Hematopoietic multipotent progenitor cell (in vitro differentiated cells): ENCODE measurements at regions not wholly inside any gene's neighbourhood (a gene's known extent, or its start where the extent isn't known, plus 50 kb on each side); places are given as distances from the start of the nearest gene placed in this dataset.

ENCODE experiments used
- DNase-seq, 3 donors: peaks; one replicate each; pipeline ENCODE4 v3.0.0-alpha.2; 2011 to 2015; ENCODE audit warnings: low read depth in 2 of 3, low spot score in 2 of 3

DNA sequence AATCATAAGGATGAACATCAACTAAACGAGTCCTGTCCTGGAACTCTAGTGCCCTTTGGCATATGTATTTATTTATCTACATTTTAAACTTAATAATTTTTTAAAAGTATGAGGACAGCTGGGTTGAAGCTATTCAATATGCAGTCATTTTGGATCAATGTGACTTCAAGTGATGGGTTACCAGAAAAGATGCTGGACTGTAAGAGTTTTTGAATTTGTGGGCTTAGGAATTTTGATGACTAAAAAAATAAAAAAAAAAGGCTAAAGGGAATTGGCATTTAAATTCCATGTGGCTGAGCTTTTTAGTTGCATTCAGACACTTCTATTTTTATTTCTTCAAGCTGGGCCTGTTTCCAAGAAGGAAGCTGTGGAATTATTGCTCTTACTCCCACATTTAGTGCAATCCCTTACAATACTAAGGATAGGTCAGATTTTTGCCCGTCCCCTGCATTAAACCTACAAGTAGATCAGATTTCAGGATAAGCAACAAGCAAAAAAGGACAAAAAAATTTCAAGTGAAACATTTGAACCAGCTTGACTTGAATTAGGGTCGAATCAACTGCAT is 704.2 kb upstream of the CITED2 start:
- DNase-seq, result no peak

DNA sequence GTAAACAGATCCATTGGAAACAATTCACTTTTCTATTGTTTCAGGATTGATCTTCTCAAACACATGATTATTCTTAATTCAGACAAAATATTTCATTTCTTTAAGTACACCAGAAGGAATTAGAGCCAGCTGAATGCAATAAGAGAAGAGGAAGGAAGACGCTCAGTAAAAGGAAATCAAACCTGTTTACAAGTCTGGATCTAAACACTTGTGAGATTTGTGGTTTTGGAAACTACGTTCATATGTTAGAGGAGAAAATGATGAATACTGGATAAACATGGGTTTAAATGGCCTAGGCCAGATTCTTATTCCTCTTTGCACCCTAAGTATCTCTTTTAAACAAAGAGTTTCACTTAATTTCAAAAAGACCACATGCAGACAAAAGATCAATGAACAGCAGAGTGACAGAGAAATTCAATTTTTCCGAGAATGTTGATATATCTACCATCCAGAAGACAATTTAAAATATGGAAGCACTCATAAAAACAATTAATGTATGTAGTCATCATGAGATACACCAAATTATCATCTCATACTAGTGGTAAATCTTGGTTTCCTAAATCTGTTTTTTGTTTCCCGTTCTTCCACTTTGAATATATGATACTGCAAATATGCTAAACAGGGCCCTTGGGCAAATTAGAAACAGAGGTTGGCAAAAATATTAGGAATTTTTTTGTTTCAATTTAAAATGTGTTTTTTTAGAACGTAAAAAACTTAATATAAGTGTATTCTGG is 703.5 kb upstream of the CITED2 start:
- no peak for DNase-seq

DNA sequence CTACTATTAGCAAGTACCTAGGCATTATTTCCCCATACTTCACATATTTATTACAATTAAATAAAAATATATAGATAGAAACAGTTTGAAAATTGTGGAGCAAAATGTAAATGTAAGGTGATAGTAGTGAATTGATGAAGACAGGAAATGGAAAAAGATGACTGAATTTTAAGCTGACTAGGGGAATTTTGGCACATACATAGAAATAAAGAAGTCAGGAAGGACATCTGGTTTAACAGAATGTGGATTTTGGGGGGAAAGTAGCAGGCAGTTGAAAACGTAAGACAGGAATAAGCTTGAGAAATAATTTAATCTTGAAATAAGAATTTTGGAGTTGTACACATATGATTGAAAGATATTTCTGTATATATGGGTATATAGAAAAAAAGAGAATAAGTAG is 701.7 kb upstream of the CITED2 start:
- DNase-seq, result no peak

DNA sequence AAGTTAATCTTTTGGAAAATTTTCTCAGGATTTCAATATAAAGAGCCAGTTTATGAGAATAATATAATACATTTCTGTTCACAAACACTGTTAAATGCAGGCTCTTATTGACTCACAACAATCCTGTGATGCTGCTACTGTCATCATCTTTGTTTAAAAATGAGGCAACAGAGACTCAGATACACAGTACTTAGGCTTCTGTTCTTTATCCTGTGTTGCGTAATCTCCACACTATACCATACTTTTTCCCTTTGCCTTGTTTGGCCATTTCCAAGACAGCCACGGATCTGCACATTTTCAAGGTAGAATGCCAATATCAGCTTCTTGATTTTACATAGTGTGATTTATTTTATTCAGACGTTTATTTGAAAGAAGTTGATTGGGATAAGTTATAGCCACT is 699.0 kb upstream of the CITED2 start:
- no peak for DNase-seq

DNA sequence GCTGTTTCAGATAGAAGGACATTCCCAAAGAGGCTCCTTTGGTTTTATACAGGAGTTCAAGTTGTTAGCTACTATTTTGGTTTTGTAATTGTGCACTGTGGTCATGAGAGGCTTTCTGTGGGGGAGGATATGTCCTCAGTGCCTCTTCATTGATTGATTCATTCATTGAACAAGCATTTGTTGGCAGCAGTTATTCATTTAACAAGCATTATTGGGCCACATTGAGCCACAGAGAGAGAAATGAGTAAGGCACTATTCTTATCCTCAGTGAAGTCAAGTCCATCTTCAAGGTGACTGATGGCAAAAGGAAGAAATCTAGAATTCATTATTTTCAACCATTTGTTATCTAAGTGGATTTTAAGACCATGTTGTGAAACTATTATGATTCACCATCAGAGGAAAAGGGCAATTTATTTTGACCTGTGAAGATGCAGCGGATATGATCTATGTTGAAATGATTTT is 697.2 kb upstream of the CITED2 start:
- no peak for DNase-seq

DNA sequence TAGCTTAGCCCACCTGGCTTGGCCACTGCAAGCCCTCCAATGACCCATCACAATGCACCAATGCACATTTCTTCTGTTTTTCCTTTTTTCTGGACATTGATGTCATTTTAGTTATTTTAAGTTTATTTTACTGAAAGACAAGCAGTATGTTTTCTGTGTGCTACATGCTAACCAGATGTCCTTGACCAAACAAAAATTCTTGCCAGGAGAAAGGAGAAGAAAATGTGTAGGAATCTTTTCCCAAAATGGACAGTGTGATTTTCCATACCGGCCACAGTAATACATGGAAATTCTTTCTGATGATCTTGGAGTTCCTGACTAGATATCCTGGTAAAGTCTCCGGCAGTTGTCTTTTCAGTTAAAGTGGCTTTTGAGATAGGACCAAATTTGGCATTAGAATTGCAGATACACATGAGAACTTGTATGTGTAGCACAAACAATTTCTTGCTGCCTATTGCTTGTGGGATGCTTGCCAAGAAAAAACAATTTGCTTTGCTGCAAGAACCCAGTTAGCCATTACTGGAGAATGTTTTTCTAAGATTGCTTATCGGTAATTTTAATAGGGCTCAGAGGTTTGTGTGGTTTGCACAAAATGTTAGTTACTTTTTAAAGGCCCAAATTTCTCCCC is 696.5 kb upstream of the CITED2 start:
- DNase-seq, result no peak

DNA sequence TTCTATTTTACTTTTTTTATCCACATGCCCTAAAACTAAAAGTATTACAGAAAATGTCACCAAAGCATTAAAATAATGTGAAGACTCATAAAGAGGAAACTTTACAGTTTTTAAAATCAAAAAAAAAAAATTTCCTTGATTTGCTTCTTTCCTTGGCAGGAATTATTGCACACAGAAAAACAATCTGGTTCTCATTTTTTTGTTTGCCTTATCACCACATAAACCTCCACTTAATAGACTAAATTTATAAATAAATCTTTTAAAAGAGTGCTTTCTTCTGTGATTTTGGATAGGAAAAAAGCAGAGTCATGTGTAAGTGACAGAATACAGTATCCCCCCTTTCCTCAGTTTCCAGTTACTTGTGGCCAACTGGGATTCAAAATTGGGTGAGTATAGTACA is 695.1 kb upstream of the CITED2 start:
- DNase-seq, result no peak

DNA sequence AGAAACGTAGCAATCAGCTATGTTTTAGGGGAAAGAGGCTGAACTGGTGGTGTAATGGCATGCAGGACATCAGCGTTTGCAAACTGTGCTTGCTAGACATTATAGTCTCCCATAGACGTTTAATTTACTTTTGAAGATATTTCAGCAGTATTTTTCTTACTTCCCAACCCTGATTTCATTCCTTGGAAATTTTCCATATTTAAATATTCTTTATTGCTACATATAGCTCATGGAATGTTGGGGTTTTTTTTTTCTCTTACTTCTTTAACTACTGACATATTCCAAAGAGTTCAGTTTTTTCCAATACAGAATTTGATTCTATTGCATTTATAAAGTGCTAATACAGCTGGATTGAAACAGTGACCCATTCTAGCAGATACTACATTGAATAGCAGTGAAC is 694.4 kb upstream of the CITED2 start:
- DNase-seq, result no peak

DNA sequence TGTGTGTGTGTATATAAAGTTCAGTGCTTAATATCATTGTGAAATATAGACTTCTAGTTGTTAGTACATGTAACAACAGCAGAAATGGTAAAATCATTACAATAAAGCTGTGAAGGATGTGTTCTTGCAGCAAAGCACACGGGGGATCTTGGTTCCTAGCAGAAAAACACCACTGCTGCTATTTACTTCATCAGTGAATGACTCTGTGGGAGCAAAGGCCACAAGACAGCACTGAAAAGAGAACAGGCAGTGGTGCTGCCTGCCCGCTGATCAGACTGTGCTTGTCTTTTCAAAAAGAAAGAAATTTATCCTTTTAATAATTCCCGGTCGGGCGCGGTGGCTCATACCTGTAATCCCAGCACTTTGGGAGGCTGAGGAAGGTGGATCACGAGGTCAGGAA is 689.9 kb upstream of the CITED2 start:
- no peak for DNase-seq

DNA sequence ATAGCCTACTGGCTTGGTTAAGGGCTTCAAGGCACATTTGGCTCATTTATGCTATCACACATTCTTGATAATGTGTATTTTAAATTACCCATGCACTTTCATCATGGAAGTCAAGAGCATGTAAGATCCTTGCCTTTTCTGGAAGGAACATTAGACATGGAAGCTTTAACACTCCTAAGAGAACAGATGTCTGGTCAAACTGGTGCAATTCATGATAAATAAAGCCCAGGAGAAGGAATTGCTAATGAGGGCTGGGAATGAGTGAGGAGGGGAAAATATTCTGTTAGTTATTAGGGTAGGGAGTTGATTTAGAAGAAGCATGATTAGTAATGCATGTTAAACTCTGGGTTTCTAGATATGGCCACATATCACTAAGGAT is 688.6 kb upstream of the CITED2 start:
- DNase-seq, result no peak

DNA sequence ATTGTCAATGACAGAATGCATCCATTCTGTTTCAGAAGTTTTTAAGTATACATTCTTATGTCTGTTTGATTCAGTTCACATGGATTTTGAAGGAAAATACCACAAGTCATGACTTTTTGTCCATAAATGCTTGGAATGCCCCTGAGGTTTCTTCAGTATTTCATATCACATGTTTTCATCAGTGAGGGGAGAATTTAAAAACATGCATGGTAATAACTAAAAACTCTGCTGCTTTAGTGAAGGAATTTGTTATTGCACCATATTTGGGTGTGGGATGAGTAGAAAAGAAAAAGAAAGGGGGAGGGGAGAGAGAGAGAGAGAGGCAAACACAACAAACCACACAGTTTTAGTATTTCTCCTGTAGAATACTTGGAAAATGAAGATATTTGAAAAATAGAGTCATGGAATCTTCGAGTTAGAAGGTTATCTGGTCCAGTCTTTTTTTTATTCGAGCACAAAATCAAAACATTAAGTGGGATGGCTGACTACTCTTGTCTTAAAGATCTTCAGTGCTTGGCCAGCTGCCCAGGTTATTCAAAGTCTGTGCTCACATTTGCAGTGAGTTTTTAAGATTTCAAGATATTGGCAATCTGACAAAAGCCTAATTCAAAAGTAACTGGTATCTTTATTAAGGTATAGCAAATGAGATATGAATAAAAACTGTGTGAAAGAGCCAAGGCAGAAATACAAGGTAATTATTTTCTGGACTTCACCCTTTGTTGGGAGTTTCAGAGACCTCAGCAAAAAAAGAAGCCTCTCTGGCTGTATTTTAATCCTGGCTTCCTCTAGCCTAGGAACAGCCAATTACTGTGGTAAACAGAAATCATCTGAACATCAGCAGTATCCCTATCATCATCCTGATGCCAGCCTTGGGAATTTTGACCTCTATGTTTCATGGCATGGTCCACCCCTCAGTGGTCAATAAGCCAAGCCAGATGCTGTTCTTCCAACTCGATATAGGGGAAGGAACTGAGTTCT is 687.9 kb upstream of the CITED2 start:
- DNase-seq, result no peak

DNA sequence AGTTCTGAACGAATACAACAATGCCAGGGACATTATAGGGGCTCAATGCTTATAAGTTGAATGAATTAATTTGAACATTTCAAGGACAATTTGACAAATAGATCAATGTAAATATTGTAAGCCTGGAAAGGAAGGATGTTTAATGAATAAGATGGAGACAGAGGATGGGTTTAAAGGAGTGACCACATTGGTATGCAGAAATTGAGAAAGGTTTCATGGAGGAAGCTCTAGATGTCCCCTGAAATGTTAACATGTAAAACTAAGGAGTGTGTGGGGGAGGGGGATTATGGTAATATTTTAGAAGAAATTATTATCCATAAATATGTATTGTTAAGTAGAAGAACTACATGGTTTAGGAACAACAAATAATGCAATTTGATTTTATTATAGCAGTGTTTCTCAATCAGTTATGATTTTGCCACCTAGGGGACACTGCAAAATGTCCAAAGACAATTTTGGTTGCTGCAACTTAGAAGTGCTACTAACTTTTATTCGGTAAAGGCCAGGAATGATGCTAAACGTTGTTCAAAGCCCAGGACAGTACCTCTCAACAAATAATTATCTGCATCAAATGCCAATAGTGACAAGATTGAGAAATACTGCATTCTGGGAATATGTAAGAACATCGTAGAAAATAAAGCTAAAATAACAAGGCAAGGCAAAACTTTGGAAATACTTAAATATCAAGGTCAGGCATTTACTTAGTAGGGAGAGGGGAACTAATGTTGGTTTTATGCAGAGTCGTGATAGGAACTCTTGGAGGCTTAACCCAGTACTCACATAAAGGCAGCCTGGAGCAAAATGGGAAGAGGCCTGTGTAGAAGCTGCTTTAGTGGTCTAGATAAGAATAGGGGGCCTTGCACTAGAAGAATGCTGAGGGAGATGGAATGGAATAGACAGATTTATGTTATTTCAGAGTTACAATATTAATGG is 686.9 kb upstream of the CITED2 start:
- DNase-seq, result no peak

DNA sequence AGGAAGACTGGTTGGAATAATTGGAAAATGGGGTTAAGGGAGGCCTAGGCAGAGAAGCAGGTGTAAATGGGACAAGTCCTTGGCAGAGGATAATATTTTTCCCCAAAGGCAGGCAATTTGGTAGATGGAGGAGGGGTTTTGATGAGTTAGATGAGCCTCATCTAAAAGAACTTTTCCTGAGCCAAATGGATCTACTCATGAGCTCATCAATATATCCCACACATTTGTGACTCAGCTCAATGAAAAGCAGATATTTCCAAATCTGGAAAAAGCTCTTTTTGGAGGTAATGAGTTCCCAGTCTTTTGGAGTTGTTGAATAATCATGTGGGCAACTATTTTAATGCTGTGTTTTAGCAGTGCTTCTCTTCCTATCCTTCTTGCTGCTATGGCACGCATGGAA is 685.5 kb upstream of the CITED2 start:
- DNase-seq, result no peak

DNA sequence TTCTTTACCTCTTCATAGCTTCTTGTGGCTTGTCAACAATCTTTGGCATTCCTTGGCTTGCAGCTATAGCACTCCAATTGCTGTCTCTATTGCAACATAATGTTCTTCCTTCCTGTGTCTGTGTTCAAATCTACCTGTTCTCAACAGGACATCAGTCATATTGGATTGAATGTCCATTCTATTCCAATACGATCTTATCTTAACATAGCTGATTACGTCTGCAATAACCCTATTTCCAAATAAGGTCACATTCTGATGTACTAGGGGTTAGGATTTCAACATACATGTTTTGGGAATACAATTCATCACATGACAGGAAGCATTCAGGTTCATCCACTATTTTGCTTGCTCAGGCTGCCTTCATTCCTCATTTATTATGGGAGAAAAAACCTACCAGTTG is 684.4 kb upstream of the CITED2 start:
- DNase-seq, result no peak

DNA sequence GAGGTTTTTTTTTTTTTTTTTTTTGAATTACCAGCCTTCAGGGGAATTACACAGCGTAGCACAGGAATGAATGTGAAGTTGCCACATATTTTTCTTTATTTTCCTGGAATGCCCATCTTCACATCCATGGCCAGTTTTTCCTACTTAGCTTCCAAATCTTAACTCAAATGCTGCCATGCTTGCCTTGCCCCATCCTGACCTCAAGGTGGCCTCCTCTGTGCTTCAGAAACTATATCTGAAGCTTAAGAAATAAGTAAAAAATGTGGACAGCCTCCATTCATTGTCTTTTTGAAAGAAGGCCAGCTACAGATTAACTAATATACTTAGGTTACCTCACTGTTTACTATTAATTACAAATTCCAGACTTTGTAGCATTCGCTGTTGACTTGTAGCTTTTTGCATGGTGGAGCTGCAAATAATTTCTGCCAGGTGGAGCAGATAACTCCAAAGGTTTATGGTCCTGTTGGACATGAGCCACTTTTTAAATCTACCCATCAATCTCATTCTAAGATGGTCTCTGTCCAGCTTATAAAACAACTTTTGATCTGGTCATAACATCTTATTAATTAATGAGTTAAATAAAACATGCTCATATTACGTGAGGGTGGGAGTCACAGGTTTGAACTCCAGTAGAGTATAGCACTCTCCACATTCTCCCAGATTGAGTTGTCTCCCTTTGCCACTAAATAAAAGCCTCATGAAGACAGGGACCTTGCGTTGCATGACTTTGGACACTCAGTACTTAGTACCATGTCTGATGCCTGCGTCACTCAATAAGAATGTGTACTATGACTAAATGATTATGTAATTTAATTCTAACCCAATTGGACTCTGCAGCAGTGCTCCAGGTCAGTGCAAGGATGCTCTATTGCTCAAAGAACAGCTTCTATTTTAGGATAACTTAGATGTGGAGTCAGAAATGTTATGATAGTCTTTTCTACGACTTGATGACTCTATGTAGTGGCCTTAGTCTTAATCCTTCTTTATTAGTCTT is 678.6 kb upstream of the CITED2 start:
- no peak for DNase-seq

DNA sequence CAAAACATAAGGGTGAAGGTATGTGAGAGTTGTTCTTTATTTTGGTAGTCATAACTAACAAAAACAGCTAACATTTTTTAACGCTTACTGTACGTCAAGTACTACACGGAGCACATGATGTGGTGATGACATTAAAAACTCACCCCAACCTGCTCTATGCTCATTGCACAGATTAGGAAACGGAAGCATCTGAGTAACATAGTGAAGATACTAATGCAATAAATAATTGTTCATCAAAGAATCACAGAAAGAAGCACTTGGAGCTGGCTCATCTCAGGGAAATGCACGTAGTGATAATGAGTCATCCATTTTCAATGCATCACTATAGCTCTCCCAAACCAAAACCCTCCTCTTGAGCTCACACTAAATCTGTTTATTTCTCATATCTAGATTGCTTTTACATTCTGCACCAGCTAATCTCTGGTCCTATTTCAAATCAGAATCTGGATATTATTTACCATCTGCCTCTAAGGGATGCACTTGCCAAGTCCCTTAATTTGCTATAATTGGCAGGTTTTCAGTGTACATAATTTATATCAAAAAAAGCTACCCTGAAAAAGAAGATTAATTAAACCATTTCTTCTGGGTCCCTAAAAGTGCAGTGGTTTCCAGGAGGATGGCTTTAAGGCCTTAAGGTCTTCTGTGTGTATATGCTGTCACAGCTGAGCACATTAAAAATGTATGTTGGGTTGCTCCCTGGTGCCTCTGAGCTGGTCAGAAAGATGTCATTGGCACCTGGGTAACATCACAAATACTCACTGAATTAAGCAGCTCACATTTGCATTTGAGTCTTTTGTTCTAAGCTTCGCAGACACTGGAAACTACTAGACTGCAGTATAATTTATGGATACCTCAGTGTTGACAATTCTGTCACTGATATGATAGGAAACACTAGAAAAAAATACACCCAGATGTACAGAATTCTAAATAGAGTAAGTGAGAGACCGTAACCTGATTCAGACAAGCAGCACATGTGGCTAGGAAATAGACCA is 677.4 kb upstream of the CITED2 start:
- DNase-seq, result no peak

DNA sequence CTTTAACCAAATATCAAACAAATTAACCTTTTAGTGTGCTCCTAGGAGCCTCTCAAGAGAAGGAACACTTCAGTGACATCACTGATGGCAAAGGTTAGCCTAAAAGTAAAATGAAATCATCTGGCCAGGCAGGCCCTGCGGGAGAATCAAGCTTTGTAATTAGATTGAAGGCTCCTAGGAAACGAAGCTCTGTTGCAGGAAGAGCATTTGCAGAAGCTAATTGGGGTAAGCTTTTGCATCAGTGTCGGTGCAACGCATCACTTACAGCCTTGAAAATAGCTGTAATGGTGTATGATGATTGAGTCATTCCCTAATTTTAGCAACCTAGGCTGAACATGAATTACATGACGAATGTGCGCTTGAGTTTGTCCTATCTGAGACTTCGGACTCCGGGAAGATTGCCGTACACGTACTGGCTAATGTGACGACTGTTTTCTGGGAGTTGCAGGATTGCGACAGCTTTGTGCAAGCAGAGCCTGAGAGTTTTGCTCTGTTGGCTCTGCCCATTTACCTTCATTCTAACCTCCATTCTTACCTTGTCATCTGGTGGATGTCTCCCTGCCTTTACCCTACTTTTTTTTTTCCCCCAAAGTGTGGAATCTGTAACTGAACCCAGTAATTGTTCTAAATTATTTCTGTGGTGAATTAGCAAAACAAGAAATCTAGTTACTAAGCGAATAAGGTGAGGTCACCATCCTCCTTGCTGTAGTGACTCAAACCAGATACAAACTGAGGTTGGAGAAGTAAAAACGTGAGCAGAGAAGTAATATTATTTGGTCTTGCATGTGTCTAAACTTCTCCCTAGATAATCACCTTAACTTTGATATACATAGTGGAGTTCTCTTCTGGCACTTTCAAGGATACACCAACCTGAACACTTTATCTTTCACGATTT is 675.9 kb upstream of the CITED2 start:
- DNase-seq, result no peak
